Embryonic facial prominence (tissue), 1 donor: ENCODE measurements at regions not wholly inside any gene's neighbourhood (a gene's known extent, or its start where the extent isn't known, plus 50 kb on each side); places are given as distances from the start of the nearest gene placed in this dataset.

ENCODE experiments used
- DNase-seq: peaks from one replicate; pipeline ENCODE4 v3.0.0-alpha.2; 2016; ENCODE audit errors: extremely low spot score

- DNase-seq = no peak
Measured at GRCh38 chr5:44660251-44660650, 148.5 kb upstream of the MRPS30 start.

GRCh38 chr5:44659334-44659733 lies 149.4 kb upstream of the MRPS30 start:
- DNase-seq = no peak

- DNase-seq = no peak
Measured at GRCh38 chr5:44652674-44653073, 156.1 kb upstream of the MRPS30 start.

- DNase-seq = no peak
Measured at GRCh38 chr5:44646016-44646415, 162.7 kb upstream of the MRPS30 start.

- DNase-seq = no peak
Measured at GRCh38 chr5:44645502-44645901, 163.2 kb upstream of the MRPS30 start.

- DNase-seq = no peak
Measured at GRCh38 chr5:44644628-44645027, 164.1 kb upstream of the MRPS30 start.

GRCh38 chr5:44641820-44642219 lies 166.9 kb upstream of the MRPS30 start:
- no peak for DNase-seq

GRCh38 chr5:44640945-44641456 lies 167.7 kb upstream of the MRPS30 start:
- no peak for DNase-seq

- DNase-seq = no peak
Measured at GRCh38 chr5:44637916-44638869, 170.6 kb upstream of the MRPS30 start.

- no peak for DNase-seq
Measured at GRCh38 chr5:44632344-44632743, 176.4 kb upstream of the MRPS30 start.

- DNase-seq = no peak
Measured at GRCh38 chr5:44626846-44627245, 181.9 kb upstream of the MRPS30 start.

GRCh38 chr5:44622331-44622730 lies 186.4 kb upstream of the MRPS30 start:
- DNase-seq = no peak

- DNase-seq = no peak
Measured at GRCh38 chr5:44619875-44620610, 188.7 kb upstream of the MRPS30 start.

GRCh38 chr5:44614845-44615244 lies 193.9 kb upstream of the MRPS30 start:
- DNase-seq = no peak

- no peak for DNase-seq
Measured at GRCh38 chr5:44613936-44614335, 194.8 kb upstream of the MRPS30 start.

- DNase-seq = no peak
Measured at GRCh38 chr5:44605926-44606325, 202.8 kb upstream of the MRPS30 start.

GRCh38 chr5:44603496-44604272 lies 205.1 kb upstream of the MRPS30 start:
- DNase-seq = no peak

- DNase-seq = no peak
Measured at GRCh38 chr5:44574678-44575077, 185.5 kb upstream of the FGF10 start.

GRCh38 chr5:44568519-44568918 lies 179.3 kb upstream of the FGF10 start:
- no peak for DNase-seq

- DNase-seq = no peak
Measured at GRCh38 chr5:44565902-44566301, 176.7 kb upstream of the FGF10 start.

GRCh38 chr5:44565360-44565759 lies 176.1 kb upstream of the FGF10 start:
- no peak for DNase-seq

- no peak for DNase-seq
Measured at GRCh38 chr5:44546286-44546685, 157.1 kb upstream of the FGF10 start.
